NCI-H226 (cell line): ENCODE measurements at regions not wholly inside any gene's neighbourhood (a gene's known extent, or its start where the extent isn't known, plus 50 kb on each side); places are given as distances from the start of the nearest gene placed in this dataset.

ENCODE experiments used
- DNase-seq: peaks from one replicate; pipeline ENCODE4 v3.0.0-alpha.2; 2015

DNA sequence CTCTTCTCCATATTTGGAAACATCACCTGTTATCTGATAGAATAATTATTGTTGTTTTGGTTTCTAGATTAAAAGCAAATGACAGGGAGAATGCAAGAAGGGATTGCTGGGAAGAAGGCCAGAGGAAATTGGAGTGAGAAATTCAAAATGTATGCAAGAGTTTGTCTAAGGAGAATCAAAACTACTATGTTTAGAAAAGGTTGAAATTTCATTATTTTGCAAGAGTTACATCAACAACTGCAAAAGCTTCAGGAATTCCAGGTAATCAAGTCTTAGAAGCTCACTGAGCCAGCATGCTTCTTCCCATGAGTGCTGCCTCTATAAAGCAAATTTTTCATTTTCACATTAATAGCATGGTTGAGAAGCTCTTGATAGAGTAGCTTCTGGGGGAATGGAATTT is 177.2 kb upstream of the GBE1 start:
- DNase-seq: no peak

- no peak for DNase-seq
Measured at GRCh38 chr3:81936817-81937216, 175.4 kb upstream of the GBE1 start.

- no peak for DNase-seq
Measured at GRCh38 chr3:81932681-81933080, 171.2 kb upstream of the GBE1 start.

GRCh38 chr3:81931265-81932251 is 170.1 kb upstream of the GBE1 start:
- DNase-seq: no peak

GRCh38 chr3:81929697-81930096 is 168.3 kb upstream of the GBE1 start:
- no peak for DNase-seq

- DNase-seq: no peak
Measured at GRCh38 chr3:81927811-81928210, 166.4 kb upstream of the GBE1 start.

DNA sequence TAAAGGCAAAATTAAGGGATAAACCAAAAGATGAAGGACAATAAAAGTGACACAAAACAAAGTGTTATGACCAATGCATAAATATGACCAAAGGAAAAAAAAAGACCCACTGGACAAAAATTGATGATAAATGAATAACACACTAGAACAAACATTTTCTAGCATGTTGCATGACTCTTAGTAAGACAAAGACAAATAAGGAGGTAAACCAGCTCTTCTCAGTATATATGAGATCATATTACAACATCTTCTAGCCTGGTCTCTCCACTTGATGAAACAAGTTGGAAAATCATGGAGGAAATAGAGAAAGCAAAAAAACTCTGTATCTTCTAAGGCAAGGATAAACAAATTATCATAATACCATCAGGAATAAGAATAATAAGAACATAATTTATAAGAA is 163.9 kb upstream of the GBE1 start:
- DNase-seq: no peak

GRCh38 chr3:81923038-81923437 is 161.6 kb upstream of the GBE1 start:
- no peak for DNase-seq

DNA sequence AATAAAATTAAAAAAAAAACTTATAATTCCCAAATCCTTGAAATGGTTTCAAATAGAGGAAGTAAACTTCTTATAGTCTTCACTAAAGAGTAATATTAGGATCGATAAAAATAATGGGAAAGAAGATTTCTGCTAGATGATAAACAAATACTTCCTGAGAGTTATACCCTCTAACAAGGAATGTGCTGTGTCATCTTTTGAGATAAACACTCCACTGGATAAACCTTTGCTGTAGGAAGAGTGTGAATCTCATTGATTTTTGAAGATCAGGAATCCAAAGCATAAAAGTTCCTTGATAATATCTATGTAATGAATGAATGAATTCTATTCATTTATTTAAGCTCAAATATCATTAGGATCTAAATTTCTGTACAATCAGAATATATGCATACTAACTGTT is 161.0 kb upstream of the GBE1 start:
- no peak for DNase-seq

DNA sequence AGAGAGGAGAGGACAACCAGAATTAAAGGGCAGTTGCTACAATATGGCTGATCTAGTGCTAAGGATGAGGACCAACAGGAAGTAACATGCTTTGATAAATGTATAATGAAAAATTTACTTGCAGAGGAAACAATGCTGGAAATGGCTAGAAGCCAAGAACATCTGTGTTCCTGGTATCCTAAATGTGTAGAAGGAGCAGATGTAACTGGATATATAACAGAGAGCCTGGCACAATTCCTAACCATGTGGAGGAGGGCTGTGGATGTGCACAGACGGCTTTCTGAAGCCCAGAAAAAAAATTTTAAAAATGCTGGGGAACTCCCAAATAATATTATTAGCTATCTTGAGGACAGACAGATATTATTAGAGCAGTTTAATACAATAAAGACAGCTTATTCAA is 159.4 kb upstream of the GBE1 start:
- peak; percentile 49 for DNase-seq

GRCh38 chr3:81916890-81917289 is 155.4 kb upstream of the GBE1 start:
- DNase-seq: no peak

GRCh38 chr3:81913886-81914663 is 152.6 kb upstream of the GBE1 start:
- DNase-seq: no peak

DNA sequence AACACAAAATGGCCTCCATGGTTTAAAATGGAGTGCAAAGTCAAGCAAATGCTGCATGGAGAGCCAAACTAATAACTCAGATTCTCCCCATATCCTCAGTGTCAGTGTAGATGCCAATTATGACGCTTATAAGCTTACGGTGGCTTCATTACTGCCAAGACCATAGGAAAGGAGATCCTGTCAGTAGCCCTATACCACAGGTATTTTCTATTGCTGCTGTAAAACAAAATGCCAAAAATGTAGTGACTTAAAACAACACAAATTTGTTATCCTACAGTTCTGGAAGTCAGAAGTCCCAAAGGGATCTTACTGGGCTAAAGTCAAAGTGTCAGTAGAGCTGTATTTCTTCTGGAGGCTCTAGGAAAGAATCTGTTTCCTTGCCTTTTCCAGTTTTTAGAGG is 149.8 kb upstream of the GBE1 start:
- no peak for DNase-seq

DNA sequence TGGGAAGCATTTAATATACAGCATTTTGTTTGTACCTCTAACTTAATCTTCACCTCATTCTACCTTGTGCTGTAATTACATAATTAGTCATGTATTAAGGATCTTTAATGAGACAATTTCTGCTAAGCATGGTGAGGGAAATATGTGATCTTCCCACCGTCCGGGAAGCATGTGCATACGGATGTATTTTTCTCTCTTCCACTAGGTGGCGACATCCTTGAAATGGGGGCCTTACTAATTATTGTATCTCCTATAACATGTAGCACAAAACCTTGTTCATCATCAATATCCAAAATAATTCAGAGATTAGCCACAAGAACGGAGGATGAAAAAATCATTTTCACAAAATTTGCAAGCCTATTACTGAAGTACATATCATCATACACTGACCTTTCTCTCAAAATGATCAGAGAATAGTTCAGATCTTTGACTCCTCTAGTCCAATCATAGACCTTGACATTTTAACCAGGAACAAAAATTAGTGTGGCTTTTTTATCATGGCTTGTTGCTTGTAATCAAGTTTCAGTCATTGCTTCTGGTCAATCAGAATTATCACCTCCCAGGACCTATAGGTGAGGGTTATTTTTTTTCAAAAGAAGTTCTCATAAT is 148.9 kb upstream of the GBE1 start:
- peak; percentile 15 for DNase-seq

DNA sequence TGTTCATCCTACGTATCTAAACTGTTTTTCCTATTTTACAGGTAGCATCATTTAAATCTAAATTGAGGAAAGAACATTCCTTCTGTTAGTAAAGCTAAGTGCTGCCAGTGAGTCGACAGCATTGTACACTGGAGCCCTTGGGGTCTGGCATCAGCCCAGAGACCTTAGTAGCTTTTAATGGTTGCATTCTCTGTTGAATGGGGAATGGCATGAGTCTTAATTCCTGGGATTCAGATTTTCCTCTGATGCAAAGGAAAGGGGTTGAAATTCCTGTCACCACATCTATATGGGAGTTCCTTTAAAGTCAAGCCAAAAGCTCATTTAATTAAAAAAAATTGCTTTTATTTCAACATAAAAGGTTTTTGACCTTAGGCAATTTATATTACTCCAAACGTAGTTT is 148.4 kb upstream of the GBE1 start:
- no peak for DNase-seq

GRCh38 chr3:81908561-81908960 is 147.1 kb upstream of the GBE1 start:
- no peak for DNase-seq

DNA sequence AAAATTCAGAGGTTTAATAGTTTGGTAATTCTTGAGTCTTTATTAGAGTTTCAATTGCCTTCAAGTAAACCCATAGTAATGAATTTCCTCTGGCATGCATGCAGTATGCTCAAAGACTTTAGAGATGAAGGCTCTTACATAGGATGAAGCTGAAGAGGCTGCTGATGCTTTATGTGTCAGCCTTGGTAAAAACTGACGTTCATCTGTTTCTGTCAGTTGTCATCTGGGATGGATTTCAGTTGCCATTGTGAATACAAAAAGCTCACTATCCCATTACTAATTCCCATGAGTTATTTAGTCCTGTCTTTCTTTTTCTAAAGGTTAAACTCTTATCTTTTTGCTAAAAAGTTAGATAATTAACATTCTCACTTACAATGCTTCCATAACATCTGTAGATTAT is 136.9 kb upstream of the GBE1 start:
- DNase-seq: no peak

- no peak for DNase-seq
Measured at GRCh38 chr3:81894598-81894997, 133.2 kb upstream of the GBE1 start.

DNA sequence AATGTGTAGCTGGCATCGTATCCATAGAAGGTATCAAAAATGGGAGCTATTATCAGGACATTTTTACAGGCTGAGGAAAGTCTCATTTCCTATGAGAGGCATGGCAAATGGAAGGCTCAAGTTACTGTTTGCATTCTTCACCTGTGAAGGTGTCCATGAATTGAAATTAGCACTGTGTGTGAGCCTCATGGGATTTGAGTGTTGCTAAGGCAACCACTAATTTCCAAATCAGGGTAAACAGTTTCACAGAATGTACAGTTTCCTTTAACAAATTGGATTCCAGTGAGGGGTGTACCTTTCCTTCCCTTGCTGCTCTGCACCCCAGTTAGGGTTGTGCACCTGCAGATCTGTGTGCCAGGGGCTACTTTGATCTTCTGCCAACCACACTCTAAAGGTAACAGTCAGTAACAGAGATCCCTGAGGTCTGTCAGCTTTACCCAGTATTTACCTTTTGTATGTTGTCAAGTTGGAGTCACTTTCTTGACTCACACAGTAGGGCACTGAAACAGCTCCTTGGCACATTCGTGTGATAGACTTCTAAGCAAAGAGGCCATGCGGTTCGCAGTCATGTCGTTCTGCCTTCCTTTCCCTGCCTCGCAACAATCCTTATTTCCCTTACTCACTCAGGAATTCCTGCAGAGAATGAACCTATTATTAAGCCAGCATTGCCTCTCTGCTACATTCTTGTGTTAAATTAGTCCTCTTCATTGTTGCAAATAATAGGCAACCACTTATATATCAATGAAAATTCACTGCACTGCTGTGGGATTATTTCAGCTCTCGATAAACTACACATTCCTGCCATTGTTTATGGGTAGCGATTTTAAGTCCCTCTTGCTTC is 129.8 kb upstream of the GBE1 start:
- no peak for DNase-seq

DNA sequence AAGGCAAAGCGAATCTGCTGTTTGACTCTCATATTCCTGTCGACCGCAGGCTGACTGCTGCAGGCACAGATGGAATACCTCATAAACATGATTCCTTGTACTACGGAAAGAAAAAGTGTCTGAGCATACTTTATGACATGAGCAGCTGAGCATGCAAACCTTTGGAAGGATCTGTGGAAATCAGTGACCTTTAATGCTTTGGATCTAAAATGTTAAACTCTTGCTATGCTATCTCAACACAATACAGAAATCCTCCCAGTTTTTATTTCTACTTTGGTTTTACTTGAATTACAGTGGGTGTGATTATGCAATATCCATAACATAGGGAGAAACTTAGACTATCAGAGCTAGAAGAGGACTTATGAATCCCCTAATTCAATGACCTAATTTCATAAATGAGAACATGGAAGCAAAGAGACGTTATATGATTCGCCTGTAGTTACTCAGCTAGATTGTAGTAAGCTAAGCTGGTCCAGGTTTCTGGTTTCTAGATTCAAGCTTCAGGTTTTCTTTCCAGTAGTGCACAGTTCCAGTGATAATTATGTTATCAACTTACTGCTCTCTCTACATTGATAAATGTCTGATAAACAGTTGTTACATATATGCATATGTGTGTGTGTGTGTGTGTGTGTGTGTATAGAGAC is 127.6 kb upstream of the GBE1 start:
- no peak for DNase-seq

DNA sequence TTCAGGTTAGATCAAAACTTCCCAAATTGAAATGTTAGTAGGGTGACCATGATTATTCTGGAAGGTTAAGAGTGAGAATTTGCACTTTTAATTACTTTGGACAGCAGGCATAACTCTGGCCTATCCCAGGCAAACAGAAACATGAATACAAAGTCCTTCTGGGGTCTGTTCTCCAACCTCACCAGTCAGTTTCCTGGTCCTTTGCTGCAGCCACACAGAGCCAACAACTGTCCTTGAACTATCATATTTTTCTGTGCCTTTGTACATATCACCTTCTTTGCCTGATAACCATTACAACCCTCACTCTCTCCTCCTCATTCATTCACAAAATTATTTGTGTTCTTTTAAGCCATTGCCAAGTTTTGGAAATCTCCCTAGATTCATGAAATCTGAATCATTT is 126.0 kb upstream of the GBE1 start:
- DNase-seq: no peak

DNA sequence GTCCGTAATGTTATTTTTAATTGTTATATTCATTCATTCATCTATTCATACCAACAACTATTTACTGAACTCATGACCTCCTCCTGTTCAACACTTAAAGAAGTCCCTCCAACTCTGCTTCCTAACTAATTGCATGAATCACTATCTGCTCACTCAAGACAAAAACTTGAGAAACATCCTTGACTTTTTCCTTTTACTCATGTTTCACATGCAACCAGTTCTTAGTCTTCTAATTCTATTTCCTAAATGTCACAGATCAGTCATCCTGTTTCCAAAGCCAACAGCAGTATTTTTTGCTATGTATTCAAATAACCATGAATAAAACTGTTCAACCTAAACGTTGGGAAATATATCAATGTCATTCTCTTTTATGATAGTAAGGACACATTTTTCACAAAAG is 124.6 kb upstream of the GBE1 start:
- DNase-seq: no peak
